H1 (cell line): ENCODE measurements at regions not wholly inside any gene's neighbourhood (a gene's known extent, or its start where the extent isn't known, plus 50 kb on each side); places are given as distances from the start of the nearest gene placed in this dataset.

Source experiments
- CTCF ChIA-PET: fragments of 300-600 bp; sonication (Branson Sonifier 250); formaldehyde crosslinking; loops from one replicate; lab custom pipeline; 2021; ENCODE audit not compliant: partially characterized antibody; lab: Charles Lee
- POLR2A ChIA-PET: fragments of 300-600 bp; sonication (Branson Sonifier 250); formaldehyde crosslinking; loops from one replicate; lab custom pipeline; 2021; ENCODE audit warnings: inconsistent platforms; ENCODE audit not compliant: partially characterized antibody; lab: Charles Lee
- DNase-seq, 2 experiments: peaks; one replicate each; pipeline versions ENCODE4 v3.0.0 to v3.0.0-alpha.2; 2010 to 2022; ENCODE audit warnings: low spot score in 2 of 2, low read depth in 1 of 2, mixed read lengths in 1 of 2
- FAIRE-seq: peaks from 2 replicates; lab custom pipeline; 2011; peaks lifted over from hg19 to GRCh38; lab: Jason Lieb, UNC
- H2AFZ ChIP-seq: 2 replicates; pipeline ENCODE4 v1.8.1; 2012; ENCODE audit warnings: low read length, inconsistent platforms
- H2AK5ac ChIP-seq: 2 replicates; pipeline ENCODE4 v1.6.1; 2013; ENCODE audit warnings: low read depth, low read length
- H2BK120ac ChIP-seq: replicated peaks from 2 replicates; pipeline ENCODE3; 2013; ENCODE audit warnings: low read depth, low read length, inconsistent platforms
- H2BK12ac ChIP-seq: 2 replicates; pipeline ENCODE4 v1.6.1; 2013; ENCODE audit warnings: low read depth, low read length
- H2BK15ac ChIP-seq: 2 replicates; pipeline ENCODE4 v1.6.1; 2013; ENCODE audit warnings: low read length
- H2BK20ac ChIP-seq: 2 replicates; pipeline ENCODE4 v1.6.1; 2013; ENCODE audit warnings: low read length
- H2BK5ac ChIP-seq: 2 replicates; pipeline ENCODE4 v1.6.1; 2013; ENCODE audit warnings: low read depth, low read length
- H3K14ac ChIP-seq: 2 replicates; pipeline ENCODE4 v1.6.1; 2013; ENCODE audit warnings: inconsistent platforms; ENCODE audit not compliant: insufficient read length
- H3K18ac ChIP-seq: 2 replicates; pipeline ENCODE4 v1.6.1; 2013; ENCODE audit warnings: low read length; ENCODE audit errors: extremely low read depth
- H3K23ac ChIP-seq: 2 replicates; pipeline ENCODE4 v1.6.1; 2013; ENCODE audit warnings: inconsistent platforms; ENCODE audit not compliant: insufficient read length
- H3K23me2 ChIP-seq: 2 replicates; pipeline ENCODE4 v1.6.1; 2013; ENCODE audit warnings: low read depth, low read length
- H3K27ac ChIP-seq: 2 replicates; pipeline ENCODE4 v1.6.1; 2011; ENCODE audit warnings: low read depth, low read length, inconsistent platforms
- H3K27me3 ChIP-seq, 4 experiments: replicated peaks in 1 of 4; 1 replicate in 1 of 4; 2 replicates in 3 of 4; pipeline versions ENCODE4 v1.6.1 to v1.8.1; 2011 to 2013; ENCODE audit warnings: low read length in 3 of 4, mild to moderate bottlenecking in 3 of 4, inconsistent platforms in 2 of 4, mixed read lengths in 2 of 4, moderate library complexity in 1 of 4; ENCODE audit not compliant: control insufficient read depth in 3 of 4, insufficient read depth in 3 of 4; ENCODE audit errors: extremely low read depth in 1 of 4
- H3K36me3 ChIP-seq, 4 experiments: 2 replicates each; pipeline versions ENCODE4 v1.6.1 to v1.8.1; 2011 to 2013; ENCODE audit warnings: mild to moderate bottlenecking in 4 of 4, low read length in 3 of 4, moderate library complexity in 2 of 4, control low read depth in 1 of 4, inconsistent platforms in 1 of 4; ENCODE audit not compliant: insufficient read depth in 4 of 4, control insufficient read depth in 2 of 4
- H3K4ac ChIP-seq: replicated peaks from 2 replicates; pipeline ENCODE3; 2013; ENCODE audit warnings: low read length, low read depth, mixed read lengths, inconsistent platforms; ENCODE audit not compliant: insufficient read length
- H3K4me1 ChIP-seq, 4 experiments: replicated peaks in 1 of 4; 1 replicate in 1 of 4; 2 replicates in 3 of 4; pipeline versions ENCODE4 v1.6.1 to v1.8.1; 2011 to 2013; ENCODE audit warnings: low read length in 3 of 4, inconsistent platforms in 2 of 4, mixed read lengths in 1 of 4; ENCODE audit not compliant: insufficient read depth in 4 of 4, control insufficient read depth in 3 of 4
- H3K4me2 ChIP-seq, 2 experiments: 2 replicates each; pipeline versions ENCODE4 v1.6.1 to v1.8.1; 2011 to 2013; ENCODE audit warnings: low read depth in 2 of 2, low read length in 2 of 2, control low read depth in 1 of 2, inconsistent platforms in 1 of 2, mild to moderate bottlenecking in 1 of 2; ENCODE audit not compliant: insufficient read depth in 1 of 2
- H3K4me3 ChIP-seq, 4 experiments: fragments of 200-600, 300-600 bp in 1 of 4; sonication (generic), shearing (Covaris generic), sonication (Bioruptor Twin) in 1 of 4; 2 replicates each; pipeline versions ENCODE4 v1.5.1 to v1.8.1; 2011 to 2016; ENCODE audit warnings: low read length in 4 of 4, low read depth in 3 of 4, control low read depth in 2 of 4, inconsistent platforms in 2 of 4, mild to moderate bottlenecking in 2 of 4, mixed read lengths in 1 of 4, moderate library complexity in 1 of 4; ENCODE audit not compliant: insufficient read depth in 2 of 4; ENCODE audit errors: extremely low read depth in 1 of 4
- H3K56ac ChIP-seq: replicated peaks from 2 replicates; pipeline ENCODE3; 2013; ENCODE audit warnings: low read depth, mild to moderate bottlenecking, mixed read lengths, low read length, inconsistent platforms; ENCODE audit not compliant: insufficient read length
- H3K79me1 ChIP-seq: 2 replicates; pipeline ENCODE4 v1.6.1; 2013; ENCODE audit warnings: low read depth, low read length, control low read depth
- H3K79me2 ChIP-seq, 2 experiments: 2 replicates each; pipeline versions ENCODE4 v1.6.1 to v1.8.1; 2012 to 2013; ENCODE audit warnings: low read length in 2 of 2, mild to moderate bottlenecking in 2 of 2, inconsistent platforms in 1 of 2; ENCODE audit not compliant: insufficient read depth in 2 of 2, control insufficient read depth in 1 of 2
- H3K9ac ChIP-seq, 4 experiments: replicated peaks in 1 of 4; 1 replicate in 1 of 4; 2 replicates in 3 of 4; pipeline versions ENCODE4 v1.6.1 to v1.8.1; 2011 to 2013; ENCODE audit warnings: low read depth in 3 of 4, low read length in 3 of 4, control low read depth in 2 of 4, mild to moderate bottlenecking in 2 of 4, moderate library complexity in 2 of 4, inconsistent platforms in 1 of 4; ENCODE audit errors: extremely low read depth in 1 of 4
- H3K9me3 ChIP-seq, 2 experiments: 2 replicates each; pipeline versions ENCODE4 v1.6.1 to v1.8.1; 2012 to 2013; ENCODE audit warnings: mild to moderate bottlenecking in 2 of 2, moderate library complexity in 2 of 2, control low read depth in 1 of 2, inconsistent platforms in 1 of 2, low read depth in 1 of 2, low read length in 1 of 2, mixed read lengths in 1 of 2; ENCODE audit not compliant: insufficient read depth in 2 of 2
- H4K20me1 ChIP-seq, 2 experiments: replicated peaks in 1 of 2; 2 replicates each; pipeline versions ENCODE3 to v1.8.1; 2011 to 2013; ENCODE audit warnings: inconsistent platforms in 2 of 2, low read length in 2 of 2, mild to moderate bottlenecking in 1 of 2; ENCODE audit not compliant: insufficient read depth in 2 of 2, control insufficient read depth in 1 of 2
- H4K5ac ChIP-seq: 2 replicates; pipeline ENCODE4 v1.6.1; 2013; ENCODE audit warnings: low read length, low read depth, mixed read lengths, inconsistent platforms; ENCODE audit not compliant: insufficient read length
- H4K8ac ChIP-seq: 2 replicates; pipeline ENCODE4 v1.8.0; 2013; ENCODE audit warnings: mild to moderate bottlenecking, moderate library complexity, low read length, inconsistent platforms; ENCODE audit not compliant: insufficient read depth; ENCODE audit errors: extremely low read depth
- H4K91ac ChIP-seq: replicated peaks from 2 replicates; pipeline ENCODE3; 2013; ENCODE audit warnings: low read length, mixed read lengths, inconsistent platforms; ENCODE audit not compliant: insufficient read length
- ASH2L ChIP-seq: fragments of 200-600, 300-600 bp; sonication (generic); IDR thresholded peaks from one replicate; pipeline ENCODE4 v1.7.1; 2017; ENCODE audit warnings: low read length
- BCL11A ChIP-seq, 2 experiments: IDR thresholded peaks; one replicate each; pipeline ENCODE4 v1.6.1; 2011; ENCODE audit warnings: low read depth in 2 of 2, low read length in 2 of 2, mild to moderate bottlenecking in 2 of 2
- CBX8 ChIP-seq: fragments of 300-800, 300-1000 bp; sonication (generic); IDR thresholded peaks from 2 replicates; pipeline ENCODE4 v1.7.1; 2016; ENCODE audit warnings: low read depth, low read length, borderline replicate concordance
- CREB1 ChIP-seq: IDR thresholded peaks from 2 replicates; pipeline ENCODE4 v1.6.1; 2012; ENCODE audit warnings: inconsistent platforms
- E2F6 ChIP-seq: IDR thresholded peaks from 2 replicates; pipeline ENCODE4 v1.6.1; 2012; ENCODE audit warnings: inconsistent platforms
- GABPA ChIP-seq: IDR thresholded peaks from 2 replicates; pipeline ENCODE4 v1.6.1; 2011; ENCODE audit warnings: mild to moderate bottlenecking, low read length, moderate library complexity, borderline replicate concordance; ENCODE audit not compliant: insufficient read depth
- SP4 ChIP-seq: IDR thresholded peaks from 2 replicates; pipeline ENCODE4 v1.6.1; 2012; ENCODE audit warnings: low read length, inconsistent platforms
- SRF ChIP-seq: IDR thresholded peaks from 2 replicates; pipeline ENCODE4 v1.6.1; 2011; ENCODE audit warnings: mild to moderate bottlenecking, low read depth, low read length, moderate library complexity
- TAF1 ChIP-seq: IDR thresholded peaks from 2 replicates; pipeline ENCODE4 v1.6.1; 2011; ENCODE audit warnings: mild to moderate bottlenecking, low read depth, low read length
- TCF12 ChIP-seq: IDR thresholded peaks from 2 replicates; pipeline ENCODE4 v1.6.1; 2011; ENCODE audit warnings: low read depth, mild to moderate bottlenecking, low read length
- YY1 ChIP-seq: IDR thresholded peaks from 2 replicates; pipeline ENCODE4 v1.6.1; 2011; ENCODE audit warnings: low read depth, mild to moderate bottlenecking, low read length
- TF ChIP-seq, protein P1 (sequence below), 3 experiments: IDR thresholded peaks; 1 replicate in 2 of 3; 2 replicates in 1 of 3; pipeline versions ENCODE4 v1.5.1 to v1.6.1; 2011; ENCODE audit warnings: low read length in 3 of 3, mild to moderate bottlenecking in 3 of 3, inconsistent platforms in 2 of 3, low read depth in 1 of 3, moderate library complexity in 1 of 3; ENCODE audit not compliant: insufficient read depth in 1 of 3; ENCODE audit errors: control extremely low read depth in 1 of 3
- TF ChIP-seq, protein P2 (sequence below): IDR thresholded peaks from 2 replicates; pipeline ENCODE4 v1.6.1; 2011; ENCODE audit warnings: low read length, improper control_type of control experiment

DNA sequence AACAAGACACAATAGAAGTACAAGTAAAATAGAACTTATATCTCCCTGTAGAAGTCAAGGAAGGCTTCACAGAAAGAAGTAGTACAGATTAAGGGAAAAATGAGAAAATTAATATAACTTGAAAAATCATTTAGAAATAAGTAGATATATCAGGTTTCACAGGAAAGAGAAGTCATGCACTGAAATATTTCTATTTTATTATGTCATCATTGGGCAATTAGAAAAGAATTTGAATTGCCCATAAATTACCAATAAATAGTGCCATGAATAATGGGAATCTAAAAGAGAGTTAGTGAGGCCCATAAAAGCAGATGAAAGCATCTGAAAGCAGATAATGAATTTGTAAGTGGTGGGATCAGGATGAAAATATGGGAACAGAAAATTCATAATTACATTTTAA, 1597.8 kb downstream of the PLA2G4A start:
- FAIRE-seq (no peak), DNase-seq (no peak)
- H3K4me1 ChIP-seq, result no peaks in the 10 kb centered on the region
- no peak overlapping the region for H4K8ac ChIP-seq
- H3K56ac ChIP-seq, result no peak overlapping the region
- no peaks in the 10 kb centered on the region for H3K79me1 ChIP-seq
- ChIA-PET CTCF (no interaction called here), POLR2A (no interaction called here)
- H3K23ac ChIP-seq, result no peak overlapping the region
- no peaks in the 10 kb centered on the region for H3K9me3 ChIP-seq
- H4K5ac ChIP-seq, result no peak overlapping the region
- no peak overlapping the region for H3K4ac ChIP-seq
- no peak overlapping the region for H3K9ac ChIP-seq
- H3K23me2 ChIP-seq, result no peaks in the 10 kb centered on the region
- no peak overlapping the region for H2AK5ac ChIP-seq
- H2BK20ac ChIP-seq, result no peak overlapping the region
- H2BK12ac ChIP-seq, result no peak overlapping the region
- H4K20me1 ChIP-seq, result no peaks in the 10 kb centered on the region
- H3K18ac ChIP-seq, result no peak overlapping the region
- H3K27me3 ChIP-seq, result no peaks in the 10 kb centered on the region
- no peak overlapping the region for H3K14ac ChIP-seq
- H4K91ac ChIP-seq, result no peak overlapping the region
- H2BK120ac ChIP-seq, result no peak overlapping the region
- H3K79me2 ChIP-seq, result no peaks in the 10 kb centered on the region
- no peak overlapping the region for H2BK15ac ChIP-seq
- no peaks in the 10 kb centered on the region for H3K36me3 ChIP-seq
- no peak overlapping the region for H3K4me2 ChIP-seq
- no peak overlapping the region for H3K27ac ChIP-seq
- no peak overlapping the region for H2AFZ ChIP-seq
- no peak overlapping the region for H3K4me3 ChIP-seq
- no peak overlapping the region for H2BK5ac ChIP-seq
- TF ChIP-seq, protein P1, sequence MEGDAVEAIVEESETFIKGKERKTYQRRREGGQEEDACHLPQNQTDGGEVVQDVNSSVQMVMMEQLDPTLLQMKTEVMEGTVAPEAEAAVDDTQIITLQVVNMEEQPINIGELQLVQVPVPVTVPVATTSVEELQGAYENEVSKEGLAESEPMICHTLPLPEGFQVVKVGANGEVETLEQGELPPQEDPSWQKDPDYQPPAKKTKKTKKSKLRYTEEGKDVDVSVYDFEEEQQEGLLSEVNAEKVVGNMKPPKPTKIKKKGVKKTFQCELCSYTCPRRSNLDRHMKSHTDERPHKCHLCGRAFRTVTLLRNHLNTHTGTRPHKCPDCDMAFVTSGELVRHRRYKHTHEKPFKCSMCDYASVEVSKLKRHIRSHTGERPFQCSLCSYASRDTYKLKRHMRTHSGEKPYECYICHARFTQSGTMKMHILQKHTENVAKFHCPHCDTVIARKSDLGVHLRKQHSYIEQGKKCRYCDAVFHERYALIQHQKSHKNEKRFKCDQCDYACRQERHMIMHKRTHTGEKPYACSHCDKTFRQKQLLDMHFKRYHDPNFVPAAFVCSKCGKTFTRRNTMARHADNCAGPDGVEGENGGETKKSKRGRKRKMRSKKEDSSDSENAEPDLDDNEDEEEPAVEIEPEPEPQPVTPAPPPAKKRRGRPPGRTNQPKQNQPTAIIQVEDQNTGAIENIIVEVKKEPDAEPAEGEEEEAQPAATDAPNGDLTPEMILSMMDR (IDR thresholded peaks at IDR 0.05; ENCODE audit: control extremely low read depth in 1 of 3, insufficient read depth in 1 of 3, low read depth in 1 of 3, low read length in 3 of 3), result no peak
- TF ChIP-seq, protein P2, sequence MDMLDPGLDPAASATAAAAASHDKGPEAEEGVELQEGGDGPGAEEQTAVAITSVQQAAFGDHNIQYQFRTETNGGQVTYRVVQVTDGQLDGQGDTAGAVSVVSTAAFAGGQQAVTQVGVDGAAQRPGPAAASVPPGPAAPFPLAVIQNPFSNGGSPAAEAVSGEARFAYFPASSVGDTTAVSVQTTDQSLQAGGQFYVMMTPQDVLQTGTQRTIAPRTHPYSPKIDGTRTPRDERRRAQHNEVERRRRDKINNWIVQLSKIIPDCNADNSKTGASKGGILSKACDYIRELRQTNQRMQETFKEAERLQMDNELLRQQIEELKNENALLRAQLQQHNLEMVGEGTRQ, result no peak
- TF ChIP-seq SP4 (no peak), ASH2L (no peak), SRF (no peak), E2F6 (no peak), GABPA (no peak), CREB1 (no peak), CBX8 (no peak), YY1 (no peak), BCL11A (IDR thresholded peaks at IDR 0.05; ENCODE audit: low read depth in 2 of 2, low read length in 2 of 2) (no peak), TCF12 (no peak), TAF1 (no peak)
